ENCODE measurements at regions not wholly inside any gene's neighbourhood (a gene's known extent, or its start where the extent isn't known, plus 50 kb on each side); places are given as distances from the start of the nearest gene placed in this dataset.

GRCh38 chr9:85268131-85268530 lies 473.6 kb downstream of the AGTPBP1 start:
- H3K27me3 ChIP-seq (replicated peaks; ENCODE audit: control insufficient read depth, insufficient read depth, low read length): no peaks in the 10 kb centered on the region; the same call in 1 of the 2 replicates
- TF ChIP-seq CTCF (IDR thresholded peaks at IDR 0.05; ENCODE audit: insufficient read depth, low read length, poor library complexity, severe bottlenecking): no peak
- no peak overlapping the region for H3K4me3 ChIP-seq (replicated peaks; ENCODE audit: low read depth, low read length)
- no peak for DNase-seq (ENCODE audit: extremely low read depth, insufficient read length)
- H3K36me3 ChIP-seq (ENCODE audit: control insufficient read depth, insufficient read depth, low read length): no peaks in the 10 kb centered on the region

GRCh38 chr9:85264695-85265094 lies 477.1 kb downstream of the AGTPBP1 start:
- DNase-seq (ENCODE audit: extremely low read depth, insufficient read length): no peak
- Histone ChIP-seq H3K27me3 (replicated peaks; ENCODE audit: control insufficient read depth, insufficient read depth, low read length) (no peaks in the 10 kb centered on the region; the same call in 1 of the 2 replicates), H3K4me3 (replicated peaks; ENCODE audit: low read depth, low read length) (no peak overlapping the region), H3K36me3 (ENCODE audit: control insufficient read depth, insufficient read depth, low read length) (no peaks in the 10 kb centered on the region)
- no peak for TF ChIP-seq CTCF (IDR thresholded peaks at IDR 0.05; ENCODE audit: insufficient read depth, low read length, poor library complexity, severe bottlenecking)

- Histone ChIP-seq H3K27me3 (replicated peaks; ENCODE audit: control insufficient read depth, insufficient read depth, low read length) (no peaks in the 10 kb centered on the region; the same call in 1 of the 2 replicates), H3K36me3 (ENCODE audit: control insufficient read depth, insufficient read depth, low read length) (no peaks in the 10 kb centered on the region), H3K4me3 (replicated peaks; ENCODE audit: low read depth, low read length) (no peak overlapping the region)
- DNase-seq (ENCODE audit: extremely low read depth, insufficient read length): no peak
- TF ChIP-seq CTCF (IDR thresholded peaks at IDR 0.05; ENCODE audit: insufficient read depth, low read length, poor library complexity, severe bottlenecking): no peak
These were observed 478.5 kb downstream of the AGTPBP1 start for GRCh38 chr9:85263288-85263687.

- no peaks in the 10 kb centered on the region for H3K36me3 ChIP-seq (ENCODE audit: control insufficient read depth, insufficient read depth, low read length)
- TF ChIP-seq CTCF (IDR thresholded peaks at IDR 0.05; ENCODE audit: insufficient read depth, low read length, poor library complexity, severe bottlenecking): no peak
- no peak overlapping the region for H3K4me3 ChIP-seq (replicated peaks; ENCODE audit: low read depth, low read length)
- no peak for DNase-seq (ENCODE audit: extremely low read depth, insufficient read length)
- H3K27me3 ChIP-seq (replicated peaks; ENCODE audit: control insufficient read depth, insufficient read depth, low read length): no peaks in the 10 kb centered on the region; the same call in 1 of the 2 replicates
These were observed 479.4 kb downstream of the AGTPBP1 start for GRCh38 chr9:85262333-85262732.

- H3K27me3 ChIP-seq (replicated peaks; ENCODE audit: control insufficient read depth, insufficient read depth, low read length): no peaks in the 10 kb centered on the region
- no peak overlapping the region for H3K4me3 ChIP-seq (replicated peaks; ENCODE audit: low read depth, low read length)
- H3K36me3 ChIP-seq (ENCODE audit: control insufficient read depth, insufficient read depth, low read length): no peaks in the 10 kb centered on the region
- DNase-seq (ENCODE audit: extremely low read depth, insufficient read length): no peak
- no peak for TF ChIP-seq CTCF (IDR thresholded peaks at IDR 0.05; ENCODE audit: insufficient read depth, low read length, poor library complexity, severe bottlenecking)
These were observed 481.4 kb downstream of the AGTPBP1 start for GRCh38 chr9:85260275-85260845.
